ENCODE measurements at regions not wholly inside any gene's neighbourhood (a gene's known extent, or its start where the extent isn't known, plus 50 kb on each side); places are given as distances from the start of the nearest gene placed in this dataset.

DNA sequence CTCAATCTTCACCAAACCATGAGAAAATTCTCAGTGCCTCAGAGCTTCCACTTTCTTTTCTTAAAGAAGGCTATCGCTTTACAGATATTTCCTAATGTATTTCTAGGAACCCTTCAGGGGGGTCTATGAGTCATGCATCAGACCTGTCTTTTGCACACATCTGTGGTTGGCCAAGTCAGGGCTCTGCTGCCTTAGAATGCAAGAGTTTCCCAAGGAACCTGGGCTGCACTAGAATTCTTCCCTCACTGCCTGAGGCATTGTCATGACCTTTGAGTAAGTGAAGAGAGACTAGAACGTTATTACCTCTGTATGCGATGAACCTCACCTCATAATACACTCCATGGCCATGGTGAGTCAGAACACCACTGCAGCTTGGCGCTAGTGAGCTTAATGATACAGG, 365.0 kb upstream of the ID4 start:
- ChIA-PET CTCF (ENCODE audit: partially characterized antibody) (interaction anchor here (0.7 to 2.0 kb wide), 17 partner anchors 9 to 872 kb away, joined by 3 to 12 read pairs (median 3); no protein-coding TSS in a partner anchor), POLR2A (ENCODE audit: partially characterized antibody) (no interaction called here)
- Histone ChIP-seq H3K23me2 (ENCODE audit: low read depth, low read length) (peaks cover 5% of the 10 kb centered on the region; the same call in 1 of the 2 replicates), H2AFZ (ENCODE audit: low read length) (no peak overlapping the region), H3K27ac (ENCODE audit: low read depth, low read length) (no peak overlapping the region), H3K36me3 (ENCODE audit: control insufficient read depth in 2 of 4, insufficient read depth in 4 of 4, low read length in 3 of 4) (no peaks in the 10 kb centered on the region; a peak in 1 of 8 replicates), H3K4me1 (replicated peaks in 1 of 4; ENCODE audit: control insufficient read depth in 3 of 4, insufficient read depth in 4 of 4, low read length in 3 of 4) (no peaks in the 10 kb centered on the region), H2BK12ac (ENCODE audit: low read depth, low read length) (no peak overlapping the region), H2AK5ac (ENCODE audit: low read depth, low read length) (no peak overlapping the region), H3K4ac (replicated peaks; ENCODE audit: insufficient read length, low read depth, low read length) (no peak overlapping the region), H4K5ac (ENCODE audit: insufficient read length, low read depth, low read length) (no peak overlapping the region), H3K4me3 (ENCODE audit: extremely low read depth in 1 of 4, insufficient read depth in 2 of 4, low read depth in 3 of 4, low read length in 4 of 4) (no peak overlapping the region), H3K56ac (replicated peaks; ENCODE audit: insufficient read length, low read depth, low read length) (no peak overlapping the region), H2BK120ac (replicated peaks; ENCODE audit: low read depth, low read length) (no peak overlapping the region), H3K23ac (ENCODE audit: insufficient read length) (no peak overlapping the region), H2BK15ac (ENCODE audit: low read length) (no peak overlapping the region), H3K4me2 (ENCODE audit: insufficient read depth in 1 of 2, low read depth in 2 of 2, low read length in 2 of 2) (no peak overlapping the region), H3K18ac (ENCODE audit: extremely low read depth, low read length) (no peak overlapping the region), H3K9ac (replicated peaks in 1 of 4; ENCODE audit: extremely low read depth in 1 of 4, low read depth in 3 of 4, low read length in 3 of 4) (no peak overlapping the region), H3K79me2 (ENCODE audit: control insufficient read depth in 1 of 2, insufficient read depth in 2 of 2, low read length in 2 of 2) (0 out of 4 replicates have a peak, but pooled peaks cover 0 to 3% of the 10 kb centered on the region in 2 experiments), H2BK5ac (ENCODE audit: low read depth, low read length) (no peak overlapping the region), H4K8ac (ENCODE audit: extremely low read depth, insufficient read depth, low read length) (no peak overlapping the region), H3K27me3 (replicated peaks in 1 of 4; ENCODE audit: control insufficient read depth in 3 of 4, extremely low read depth in 1 of 4, insufficient read depth in 3 of 4, low read length in 3 of 4) (no peaks in the 10 kb centered on the region), H3K9me3 (ENCODE audit: insufficient read depth in 2 of 2, low read depth in 1 of 2, low read length in 1 of 2) (peaks cover 3 to 7% of the 10 kb centered on the region in 2 experiments; a peak in 2 of 4 replicates), H4K91ac (replicated peaks; ENCODE audit: insufficient read length, low read length) (no peak overlapping the region), H3K14ac (ENCODE audit: insufficient read length) (no peak overlapping the region), H4K20me1 (replicated peaks in 1 of 2; ENCODE audit: control insufficient read depth in 1 of 2, insufficient read depth in 2 of 2, low read length in 2 of 2) (peaks cover 0 to 6% of the 10 kb centered on the region in 2 experiments), H3K79me1 (ENCODE audit: low read depth, low read length) (no peaks in the 10 kb centered on the region), H2BK20ac (ENCODE audit: low read length) (no peak overlapping the region)
- TF ChIP-seq BCL11A (IDR thresholded peaks at IDR 0.05; ENCODE audit: low read depth in 2 of 2, low read length in 2 of 2) (no peak), SIN3A (conservative IDR thresholded peaks at IDR 0.05 in 1 of 2, IDR thresholded peaks at IDR 0.05 in 1 of 2; ENCODE audit: low read depth in 1 of 2, low read length in 2 of 2) (no peak)
- FAIRE-seq (no peak), DNase-seq (ENCODE audit: low read depth in 1 of 2, low spot score in 2 of 2) (no peak)
- WGBS, 2 experiments (ENCODE audit: extremely low coverage in 1 of 2, insufficient coverage in 1 of 2, insufficient read length in 1 of 2, insufficient replicate concordance in 2 of 2, low coverage in 1 of 2, low lambda C conversion rate in 2 of 2, missing lambda C conversion rate in 1 of 2): 86% methylated on average over 4 of the region's 4 CpGs; no CpG with 5 or more reads in 1 of the 2 experiments

Data from H1 (cell line).